Ovary (tissue), 7 donors: ENCODE measurements at regions not wholly inside any gene's neighbourhood (a gene's known extent, or its start where the extent isn't known, plus 50 kb on each side); places are given as distances from the start of the nearest gene placed in this dataset.

ENCODE experiments used
- DNase-seq, 5 donors: peaks; one replicate each; pipeline ENCODE4 v3.0.0-alpha.2; 2019 to 2020
- H3K27ac ChIP-seq, 2 donors: fragments of 200-600 bp; one replicate each; pipeline versions ENCODE4 v1.5.1 to v1.8.0; 2019 to 2022
- H3K27me3 ChIP-seq: fragments of 200-600 bp; one replicate; pipeline ENCODE4 v1.8.0; 2022
- H3K36me3 ChIP-seq: fragments of 200-600 bp; sonication (generic); one replicate; pipeline ENCODE4 v1.5.1; 2019
- H3K4me1 ChIP-seq: one replicate; pipeline ENCODE4 v1.8.1; 2013; ENCODE audit warnings: mild to moderate bottlenecking, moderate library complexity; ENCODE audit not compliant: insufficient read depth
- H3K4me3 ChIP-seq: fragments of 200-600 bp; sonication (generic); one replicate; pipeline ENCODE4 v1.5.1; 2017
- H3K9me3 ChIP-seq, 2 donors: fragments of 200-600 bp in 1 of 2; sonication (generic) in 1 of 2; one replicate each; pipeline versions ENCODE4 v1.5.1 to v1.8.1; 2013 to 2019; ENCODE audit warnings: mild to moderate bottlenecking in 1 of 2, moderate library complexity in 1 of 2
- EP300 ChIP-seq: sonication (generic); formaldehyde crosslinking; IDR thresholded peaks from one replicate; pipeline ENCODE4 v1.6.1; 2017; ENCODE audit warnings: antibody characterized with exemption
- POLR2A ChIP-seq: fragments of 450-650 bp; IDR thresholded peaks from one replicate; pipeline ENCODE4 v1.6.1; 2017; ENCODE audit warnings: antibody characterized with exemption, mild to moderate bottlenecking, moderate library complexity
- WGBS, 3 donors: extraction: QIAGEN DNeasy Blood & Tissue Kit in 1 of 3; methylation state at CpG; one replicate each; pipeline versions ENCODE4 v1.1.5 to v1.1.7; 2013 to 2017; 5-methylcytosine and 5-hydroxymethylcytosine counted together
- intact Hi-C, 4 donors: fragments of 100-400 bp; cut with DNase I; formaldehyde crosslinking; loops; one replicate each; pipeline versions ENCODE4 v1.11.0 to v1.15.1; 2022 to 2023
- TF ChIP-seq, protein P1 (sequence below), 3 donors: fragments of 450-650 bp in 2 of 3; fragments of 200-600 bp in 1 of 3; IDR thresholded peaks; one replicate each; pipeline versions ENCODE4 v1.5.1 to v1.8.0; 2016 to 2022; ENCODE audit warnings: antibody characterized with exemption in 3 of 3, mild to moderate bottlenecking in 1 of 3
- donor health status: DM: no; HTN: no; CAD: no; lungs with moderate emphysema.
- donor health status: DM: no; HTN: no; CAD: no.
- donor health status: Bipolar disorder and iron deficiency.
- donor health status: DM: no; HTN: no; CAD: no.
- donor health status: DM: yes; HTN: yes; CAD: no.

- H3K9me3 ChIP-seq = no peaks in the 10 kb centered on the region
- H3K27me3 ChIP-seq = no peaks in the 10 kb centered on the region
- no peaks in the 10 kb centered on the region for H3K4me1 ChIP-seq
- no peak overlapping the region for H3K4me3 ChIP-seq
- intact Hi-C loops = no loop called here
- TF ChIP-seq, protein P1, sequence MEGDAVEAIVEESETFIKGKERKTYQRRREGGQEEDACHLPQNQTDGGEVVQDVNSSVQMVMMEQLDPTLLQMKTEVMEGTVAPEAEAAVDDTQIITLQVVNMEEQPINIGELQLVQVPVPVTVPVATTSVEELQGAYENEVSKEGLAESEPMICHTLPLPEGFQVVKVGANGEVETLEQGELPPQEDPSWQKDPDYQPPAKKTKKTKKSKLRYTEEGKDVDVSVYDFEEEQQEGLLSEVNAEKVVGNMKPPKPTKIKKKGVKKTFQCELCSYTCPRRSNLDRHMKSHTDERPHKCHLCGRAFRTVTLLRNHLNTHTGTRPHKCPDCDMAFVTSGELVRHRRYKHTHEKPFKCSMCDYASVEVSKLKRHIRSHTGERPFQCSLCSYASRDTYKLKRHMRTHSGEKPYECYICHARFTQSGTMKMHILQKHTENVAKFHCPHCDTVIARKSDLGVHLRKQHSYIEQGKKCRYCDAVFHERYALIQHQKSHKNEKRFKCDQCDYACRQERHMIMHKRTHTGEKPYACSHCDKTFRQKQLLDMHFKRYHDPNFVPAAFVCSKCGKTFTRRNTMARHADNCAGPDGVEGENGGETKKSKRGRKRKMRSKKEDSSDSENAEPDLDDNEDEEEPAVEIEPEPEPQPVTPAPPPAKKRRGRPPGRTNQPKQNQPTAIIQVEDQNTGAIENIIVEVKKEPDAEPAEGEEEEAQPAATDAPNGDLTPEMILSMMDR (IDR thresholded peaks at IDR 0.05) = no peak
- no peak for TF ChIP-seq POLR2A
- TF ChIP-seq EP300 = no peak
- no peak for DNase-seq
- H3K27ac ChIP-seq = no peak overlapping the region
- no peaks in the 10 kb centered on the region for H3K36me3 ChIP-seq
- WGBS, 3 donors = 50 to 53% (median 50%) methylated on average over 5 of the region's 5 CpGs
These were observed 462.0 kb upstream of the SYT1 start for GRCh38 chr12:78402366-78403134.

- Histone ChIP-seq H3K27me3 (no peaks in the 10 kb centered on the region), H3K27ac (no peak overlapping the region), H3K4me1 (peaks cover 2% of the 10 kb centered on the region), H3K4me3 (no peak overlapping the region), H3K36me3 (no peaks in the 10 kb centered on the region), H3K9me3 (no peaks in the 10 kb centered on the region)
- TF ChIP-seq POLR2A (no peak), EP300 (no peak)
- TF ChIP-seq, protein P1 (IDR thresholded peaks at IDR 0.05) = no peak
- no peak for DNase-seq
- 15 to 33% (median 20%) methylated on average over 1 of the region's 1 CpG for WGBS, 3 donors
- intact Hi-C loops = no loop called here
These were observed 461.4 kb upstream of the SYT1 start for GRCh38 chr12:78403136-78403535.

DNA sequence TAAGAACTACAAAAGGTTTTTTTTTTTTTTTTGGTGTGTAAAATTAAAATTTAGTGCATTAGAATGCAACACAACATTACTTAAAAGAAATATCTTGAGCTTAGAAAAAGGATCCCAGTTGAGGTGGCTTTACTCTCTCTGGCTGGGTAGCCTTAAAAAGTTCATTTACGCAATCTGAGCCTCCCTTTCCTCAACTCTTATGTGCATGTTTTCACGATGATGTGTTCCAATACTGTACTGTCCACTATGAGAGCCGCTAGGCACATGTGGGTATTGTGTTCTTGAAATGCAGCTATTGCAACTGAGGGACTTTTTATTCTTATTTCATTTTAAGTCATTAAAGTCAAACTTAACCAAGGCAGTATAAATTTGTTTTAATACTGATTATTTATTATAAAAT, 460.9 kb upstream of the SYT1 start:
- intact Hi-C loops = no loop called here
- Histone ChIP-seq H3K27me3 (no peaks in the 10 kb centered on the region), H3K4me3 (no peak overlapping the region), H3K27ac (no peak overlapping the region), H3K36me3 (no peaks in the 10 kb centered on the region), H3K4me1 (peaks cover 2% of the 10 kb centered on the region), H3K9me3 (no peaks in the 10 kb centered on the region)
- 90 to 94% (median 92%) methylated on average over 3 of the region's 3 CpGs for WGBS, 3 donors
- no peak for DNase-seq
- TF ChIP-seq, protein P1 (IDR thresholded peaks at IDR 0.05) = no peak
- TF ChIP-seq POLR2A = no peak
- no peak for TF ChIP-seq EP300

- Histone ChIP-seq H3K36me3 (no peaks in the 10 kb centered on the region), H3K4me1 (peaks cover 2% of the 10 kb centered on the region), H3K9me3 (no peaks in the 10 kb centered on the region), H3K4me3 (no peak overlapping the region), H3K27me3 (no peaks in the 10 kb centered on the region), H3K27ac (no peak overlapping the region)
- intact Hi-C loops = no loop called here
- WGBS, 3 donors = 85 to 97% (median 92%) methylated on average over 2 of the region's 2 CpGs
- TF ChIP-seq, protein P1 (IDR thresholded peaks at IDR 0.05) = no peak
- TF ChIP-seq POLR2A (no peak), EP300 (no peak)
- DNase-seq = no peak
These were observed 458.4 kb upstream of the SYT1 start for GRCh38 chr12:78406213-78406612.
